ENCODE measurements at regions not wholly inside any gene's neighbourhood (a gene's known extent, or its start where the extent isn't known, plus 50 kb on each side); places are given as distances from the start of the nearest gene placed in this dataset.

GRCh38 chr17:45709728-45710288, 74.3 kb upstream of the CRHR1 start:
- no peaks in the 10 kb centered on the region for H3K36me3 ChIP-seq (ENCODE audit: control insufficient read depth in 2 of 2, extremely low read depth in 1 of 2, insufficient read depth in 2 of 2, low read length in 2 of 2)
- no peaks in the 10 kb centered on the region for H3K9me3 ChIP-seq (replicated peaks; ENCODE audit: control insufficient read depth, insufficient read depth, low read length)
- no peaks in the 10 kb centered on the region for H3K9me1 ChIP-seq (replicated peaks; ENCODE audit: control insufficient read depth, extremely low read depth, insufficient read depth, low read length)
- no peak overlapping the region for H3K27ac ChIP-seq (ENCODE audit: insufficient read depth, low read depth, low read length)
- H4K20me1 ChIP-seq (replicated peaks; ENCODE audit: control insufficient read depth, extremely low read depth, insufficient read depth, low read length) = no peaks in the 10 kb centered on the region
- POLR2A ChIA-PET = no interaction called here
- no TSS peak for BruUV-seq (replicated peaks)
- no peak overlapping the region for H3K4me3 ChIP-seq (replicated peaks in 1 of 3; ENCODE audit: insufficient read depth in 1 of 3, low read depth in 1 of 3, low read length in 3 of 3)
- peaks cover 0 to 7% of the 10 kb centered on the region in 2 experiments for H3K27me3 ChIP-seq (ENCODE audit: control insufficient read depth in 2 of 2, insufficient read depth in 2 of 2, low read length in 2 of 2)
- intact Hi-C loops (cut with micrococcal nuclease) (no loop called here), dilution Hi-C loops (cut with MboI; ENCODE audit: extremely low pct_ligation_motif_present, low sequenced_read_pairs) (no loop called here)
- no peak overlapping the region for H3K4me2 ChIP-seq (ENCODE audit: insufficient read depth, low read length)
- no peaks in the 10 kb centered on the region for H3K79me2 ChIP-seq (ENCODE audit: control insufficient read depth, insufficient read depth, low read length)
- FAIRE-seq (no peak), DNase-seq (ENCODE audit: low read depth, low spot score) (no peak)
- no peak for TF ChIP-seq CTCF (IDR thresholded peaks at IDR 0.05; ENCODE audit: extremely low read depth in 1 of 2, insufficient read depth in 1 of 2, low read depth in 1 of 2, low read length in 2 of 2)
- no peak for TF ChIP-seq EZH2 (IDR thresholded peaks at IDR 0.05; ENCODE audit: borderline replicate concordance, low read depth, low read length, severe bottlenecking)
- no peak for TF ChIP-seq MYC (IDR thresholded peaks at IDR 0.05; ENCODE audit: low read depth, low read length)
- TF ChIP-seq FOS (IDR thresholded peaks at IDR 0.05; ENCODE audit: borderline replicate concordance, insufficient read depth, low read length) = no peak
- no peak for TF ChIP-seq POLR2AphosphoS5 (IDR thresholded peaks at IDR 0.05; ENCODE audit: insufficient read depth, low read depth, low read length)
- no peak for TF ChIP-seq JUN (IDR thresholded peaks at IDR 0.05; ENCODE audit: borderline replicate concordance, insufficient read depth, insufficient read length, low read depth)
- TF ChIP-seq GATA2 (IDR thresholded peaks at IDR 0.05; ENCODE audit: insufficient read depth, insufficient read length, low read depth, low read length) = no peak
- no peak for TF ChIP-seq POLR2A (IDR thresholded peaks at IDR 0.05; ENCODE audit: low read depth, low read length)
- TF ChIP-seq MAX (IDR thresholded peaks at IDR 0.05; ENCODE audit: insufficient read depth, insufficient read length) = no peak
- CTCF ChIA-PET = interaction anchor here (0.7 to 1.5 kb wide), 3 partner anchors 10 to 14 kb away, joined by 3 to 5 read pairs (median 3); no protein-coding TSS in a partner anchor
- H3K4me1 ChIP-seq (ENCODE audit: control insufficient read depth, extremely low read depth, insufficient read depth, low read length) = no peaks in the 10 kb centered on the region
- H3K9ac ChIP-seq (replicated peaks; ENCODE audit: extremely low read depth, insufficient read depth, low read length) = no peak overlapping the region
- H2AFZ ChIP-seq (ENCODE audit: low read depth, low read length) = no peak overlapping the region
